GM03348 (cell line): ENCODE measurements at regions not wholly inside any gene's neighbourhood (a gene's known extent, or its start where the extent isn't known, plus 50 kb on each side); places are given as distances from the start of the nearest gene placed in this dataset.
A peak's percentile ranks its signal among the peaks of the same experiment; 100 is the strongest.

ENCODE experiments used
- DNase-seq: peaks from one replicate; pipeline ENCODE4 v3.0.0; 2012; ENCODE audit warnings: low spot score

DNA sequence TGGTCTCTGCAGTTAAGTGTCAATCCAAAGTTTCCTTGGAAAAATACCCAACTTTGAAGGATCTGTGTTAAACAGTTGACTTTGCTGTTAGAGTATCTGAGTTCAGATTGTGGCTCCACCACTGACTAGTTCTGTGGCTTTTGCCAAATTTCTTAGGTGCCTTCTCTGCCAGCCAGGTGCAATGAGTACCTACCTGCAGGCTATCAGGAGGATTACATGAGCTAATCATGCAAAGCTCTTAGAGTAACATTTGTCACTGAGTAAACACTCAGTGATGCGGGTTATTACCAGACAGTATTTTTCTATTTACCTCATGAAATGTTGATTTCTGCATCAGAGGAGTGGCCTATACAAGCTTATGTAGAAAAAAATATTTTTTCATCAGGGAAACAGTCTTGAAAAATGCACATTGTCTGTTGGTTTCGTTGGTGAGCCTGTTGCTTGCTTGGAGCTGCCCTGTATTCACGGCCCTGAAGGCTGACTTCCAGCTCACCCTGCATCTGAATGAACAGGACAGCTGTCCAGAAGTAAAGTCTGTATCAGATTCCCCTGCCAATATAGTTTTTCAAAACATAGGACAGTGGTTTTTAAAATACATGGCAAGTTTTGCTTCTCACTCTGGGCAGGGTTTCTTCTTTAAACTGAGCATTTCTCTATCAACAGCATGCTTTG, 235.1 kb downstream of the CDCA7 start:
- DNase-seq = no peak

DNA sequence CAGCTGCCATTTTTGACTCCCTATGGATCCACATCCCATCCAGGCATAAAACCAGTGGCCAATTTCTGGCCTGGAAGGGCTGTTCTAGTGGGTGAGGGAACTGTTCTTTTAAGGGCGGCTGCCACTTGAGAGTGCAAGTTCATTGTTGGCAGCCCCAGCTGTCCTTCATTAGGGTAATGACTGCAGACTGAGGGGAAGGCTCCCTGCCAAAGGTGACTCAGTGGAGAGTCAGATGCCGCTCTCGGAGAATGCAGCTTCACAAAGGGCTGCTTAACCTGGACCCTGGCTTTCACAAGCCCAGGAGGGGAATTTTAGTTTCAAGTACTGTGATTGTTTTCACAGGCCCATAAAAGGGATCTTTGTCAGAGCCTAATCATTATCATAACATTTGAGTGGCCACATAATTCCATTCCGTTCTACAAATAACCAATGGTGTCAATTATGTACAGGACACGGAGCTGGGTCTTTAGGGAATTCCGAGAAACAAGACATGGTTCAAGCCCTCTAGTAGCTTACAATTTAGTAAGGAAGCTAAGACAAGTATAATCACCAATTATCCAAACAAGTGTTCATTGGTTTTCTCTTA, 235.7 kb downstream of the CDCA7 start:
- DNase-seq = peak; percentile 84

DNA sequence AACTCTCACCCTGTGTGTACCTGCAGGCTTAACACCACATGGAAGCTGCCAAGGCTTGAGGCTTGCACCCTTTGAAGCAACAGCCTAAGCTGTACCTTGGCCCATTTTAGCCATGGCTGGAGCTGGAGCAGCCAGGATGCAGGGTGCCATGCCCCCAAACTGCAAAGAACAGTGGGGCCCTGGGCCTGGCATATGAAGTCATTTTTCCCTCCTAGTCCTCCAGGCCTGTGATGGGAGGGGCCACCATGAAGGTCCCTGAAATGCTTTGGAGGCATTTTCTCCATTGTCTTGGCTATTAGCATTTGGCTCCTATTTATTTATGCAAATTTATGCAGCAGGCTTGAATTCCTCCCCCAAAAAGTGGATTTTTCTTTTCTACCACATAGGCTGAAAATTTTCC, 238.4 kb downstream of the CDCA7 start:
- no peak for DNase-seq

DNA sequence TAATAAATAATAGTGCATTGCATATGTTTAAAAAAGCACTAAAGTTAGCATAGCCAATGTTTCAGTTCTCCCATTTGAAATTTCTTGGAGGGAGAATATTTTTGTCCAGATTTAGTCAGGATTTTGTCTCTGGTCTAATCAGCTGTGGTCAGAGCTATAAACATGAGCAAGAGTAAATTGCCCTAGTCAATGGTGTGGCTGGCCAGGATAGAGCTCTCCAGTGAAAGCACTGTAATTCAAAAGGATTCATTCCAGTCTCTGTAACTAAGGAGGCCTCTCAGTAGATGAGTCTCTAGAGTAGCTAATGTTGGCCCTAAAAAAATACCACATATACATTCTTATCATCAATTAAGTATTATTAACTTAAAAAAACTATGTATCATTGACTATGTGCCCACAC, 241.6 kb downstream of the CDCA7 start:
- DNase-seq = no peak

DNA sequence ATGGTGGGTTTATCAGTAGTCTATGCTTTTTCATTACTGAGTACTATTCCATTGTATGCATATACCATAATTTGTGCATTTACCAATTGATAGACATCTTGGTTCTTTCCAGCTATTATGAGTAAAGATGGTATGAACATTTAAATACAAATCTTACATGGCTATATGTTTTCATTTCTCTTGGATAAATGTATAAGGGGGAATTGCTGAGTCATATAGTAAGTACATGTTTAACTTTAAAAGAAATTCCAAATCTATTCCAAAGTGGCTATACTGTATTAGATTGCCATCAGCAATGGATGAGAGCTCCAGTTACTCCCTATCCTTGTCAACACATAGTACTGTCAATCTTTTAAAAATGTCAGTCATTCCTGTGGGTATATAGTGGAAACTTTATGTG, 243.9 kb downstream of the CDCA7 start:
- DNase-seq = no peak

DNA sequence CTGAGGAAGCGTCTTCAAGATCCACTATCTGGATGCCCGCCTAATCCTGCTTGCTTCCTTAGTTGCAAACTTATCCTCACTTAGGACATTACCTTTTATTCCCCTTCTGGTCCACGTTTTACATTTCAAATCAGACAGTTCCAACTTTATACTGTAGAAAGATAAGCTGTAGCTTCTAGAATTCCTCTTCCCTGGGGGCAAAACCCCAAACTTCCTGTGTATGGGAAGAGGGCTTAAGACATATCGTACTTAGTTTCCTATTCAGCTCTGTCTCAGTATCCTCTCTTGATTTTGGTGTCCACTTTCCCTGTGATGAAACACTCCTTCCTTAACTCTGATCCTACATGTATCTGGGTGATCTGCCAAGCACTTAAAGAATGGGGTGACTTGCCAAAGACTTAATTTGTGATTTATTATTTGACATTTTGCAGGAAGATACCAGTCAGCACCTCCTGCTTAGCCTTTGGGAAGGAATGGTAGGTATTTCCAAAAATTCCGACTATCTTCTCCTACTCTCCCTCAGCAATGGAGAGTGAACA, 245.2 kb downstream of the CDCA7 start:
- DNase-seq = no peak

DNA sequence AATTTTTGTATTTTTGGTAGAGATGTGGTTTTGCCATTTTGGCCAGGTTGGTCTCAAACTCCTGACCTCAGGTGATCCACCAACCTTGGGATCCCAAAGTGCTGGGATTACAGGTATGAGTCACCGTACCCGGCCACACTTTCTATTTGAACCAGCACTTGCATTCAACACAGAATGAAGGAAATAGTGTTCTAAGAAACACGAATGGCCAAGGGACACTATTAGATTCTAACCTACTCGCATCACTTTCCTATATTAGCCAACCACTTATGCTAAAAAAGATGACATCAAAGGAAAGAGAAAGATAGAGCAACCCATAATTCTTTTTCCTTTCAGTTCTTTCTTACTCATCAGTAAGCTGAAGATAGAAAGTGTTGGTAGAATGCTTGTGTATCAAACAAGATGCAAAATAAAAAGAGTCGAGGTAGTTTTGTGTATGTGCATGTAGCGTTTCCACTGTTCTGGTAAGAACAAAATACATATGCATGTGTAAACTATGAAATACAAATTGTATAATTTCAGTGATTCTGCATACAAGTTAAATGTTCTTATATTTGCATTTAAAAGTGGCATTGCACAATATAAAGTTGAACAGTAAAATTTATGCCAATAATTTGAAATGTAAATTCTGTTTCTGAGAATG, 247.6 kb downstream of the CDCA7 start:
- DNase-seq = no peak

DNA sequence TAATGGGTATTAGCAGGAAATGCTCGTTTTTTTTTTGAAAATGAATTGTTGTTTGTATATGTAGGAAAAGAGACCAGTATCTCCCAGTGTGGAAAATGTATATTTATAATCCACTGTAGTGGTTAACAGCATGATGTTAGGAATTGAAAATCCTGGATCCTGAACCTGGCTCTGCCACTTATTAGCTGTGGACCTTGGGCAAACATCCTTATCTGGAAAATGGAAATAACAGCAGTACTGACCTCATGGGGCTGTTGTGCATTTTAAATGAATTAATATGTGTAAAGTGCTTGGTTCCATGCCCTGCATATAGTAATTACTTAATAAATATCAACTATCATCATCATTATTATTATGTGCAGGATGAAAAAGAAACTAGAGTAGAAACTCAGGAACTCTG, 251.3 kb downstream of the CDCA7 start:
- no peak for DNase-seq

DNA sequence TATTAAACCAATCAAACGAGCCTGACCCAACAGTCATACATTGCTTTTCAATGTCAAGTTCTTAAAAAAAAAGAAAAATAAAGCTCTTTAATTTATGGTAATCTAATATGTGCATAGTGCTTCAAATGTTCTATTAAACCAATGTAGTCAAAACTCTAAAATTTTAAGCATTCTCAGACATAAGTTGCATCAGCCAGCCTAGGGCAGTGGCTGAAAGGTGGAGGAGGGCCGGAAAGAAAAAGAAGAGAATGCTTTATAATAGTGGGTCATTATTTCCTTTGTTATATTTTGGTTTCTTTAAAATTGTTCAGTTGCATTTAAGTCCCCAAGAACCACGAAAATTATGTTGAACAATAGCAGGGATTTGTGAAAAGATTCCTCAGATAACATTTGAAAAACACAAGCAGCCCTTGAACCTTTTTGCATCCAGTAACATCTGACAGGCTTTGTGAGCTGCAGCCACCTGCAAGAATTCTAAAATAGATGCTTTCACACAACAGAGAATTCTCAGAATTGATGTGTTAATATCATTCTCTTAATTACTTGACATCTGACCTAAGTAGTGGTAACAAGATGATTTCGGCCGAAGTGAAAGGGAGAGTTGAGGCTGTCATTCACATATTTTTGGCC, 252.1 kb downstream of the CDCA7 start:
- no peak for DNase-seq

DNA sequence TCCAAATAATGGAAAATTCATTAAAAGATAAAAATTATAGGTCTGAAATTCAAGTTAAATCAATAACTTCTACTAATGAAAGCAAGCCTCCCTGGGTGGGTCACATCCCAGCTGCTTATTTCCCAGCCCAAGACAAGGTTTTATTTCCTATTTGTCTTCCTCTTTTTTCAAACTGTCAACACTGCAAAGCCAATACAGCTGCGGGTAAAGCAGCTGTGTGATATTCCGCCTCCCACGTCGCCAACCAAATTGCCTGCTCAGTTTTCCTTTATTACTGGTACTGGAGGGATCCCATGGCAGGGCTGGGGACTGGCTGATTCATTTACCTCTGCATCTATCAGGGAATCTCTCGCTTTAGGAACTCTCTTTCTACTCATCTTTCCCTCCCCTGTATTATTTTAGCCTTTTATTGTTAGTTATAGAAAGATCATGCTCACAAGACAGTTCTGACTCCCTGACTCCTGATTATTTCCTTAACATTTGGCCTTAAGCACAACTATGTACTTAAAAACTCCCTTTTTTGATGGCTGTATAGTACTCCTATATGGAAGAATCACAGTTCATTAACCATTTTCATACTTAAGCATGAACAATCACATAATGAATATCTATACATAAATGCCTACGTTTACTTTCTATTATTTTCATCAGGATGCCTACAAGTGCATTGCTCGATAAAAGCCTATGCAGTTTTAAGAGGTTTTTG, 253.1 kb downstream of the CDCA7 start:
- DNase-seq = no peak

DNA sequence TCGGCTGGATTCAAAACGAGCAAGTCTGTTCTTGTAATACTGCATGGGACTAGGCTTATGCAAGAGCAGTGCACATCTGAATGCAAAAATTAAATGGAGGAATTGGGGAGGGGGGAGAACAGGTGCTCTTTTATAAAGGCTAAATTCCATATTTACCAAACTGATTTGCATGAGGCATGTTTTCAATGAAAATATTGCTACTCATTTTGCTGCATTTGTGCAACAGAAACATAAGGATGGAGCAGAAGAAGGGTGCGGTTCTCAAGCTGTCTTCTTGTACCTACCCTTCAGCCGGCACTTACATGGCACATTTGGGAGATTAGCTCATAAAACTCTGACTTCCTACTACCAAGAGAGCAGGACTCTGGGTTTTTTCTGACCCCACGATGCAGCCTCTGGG, 256.4 kb downstream of the CDCA7 start:
- no peak for DNase-seq

DNA sequence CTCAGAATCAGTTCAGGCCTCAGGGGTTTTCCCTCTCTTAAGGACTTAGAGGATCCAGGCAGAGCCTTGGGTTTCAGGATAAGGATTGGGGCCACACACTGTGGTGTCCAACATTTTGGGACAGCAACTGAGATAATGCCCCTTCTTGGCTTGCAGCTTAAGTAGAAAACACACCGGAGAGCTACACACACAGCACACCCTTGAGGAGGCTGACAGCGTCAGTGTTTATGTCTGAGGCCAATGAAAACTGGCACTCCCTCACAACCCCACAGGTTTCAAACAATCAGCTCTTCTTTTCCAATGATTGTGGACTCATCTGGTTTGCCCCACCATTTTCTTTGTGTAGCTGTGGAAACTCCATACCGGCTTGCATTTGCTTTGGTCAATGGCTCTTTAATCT, 257.7 kb downstream of the CDCA7 start:
- no peak for DNase-seq

DNA sequence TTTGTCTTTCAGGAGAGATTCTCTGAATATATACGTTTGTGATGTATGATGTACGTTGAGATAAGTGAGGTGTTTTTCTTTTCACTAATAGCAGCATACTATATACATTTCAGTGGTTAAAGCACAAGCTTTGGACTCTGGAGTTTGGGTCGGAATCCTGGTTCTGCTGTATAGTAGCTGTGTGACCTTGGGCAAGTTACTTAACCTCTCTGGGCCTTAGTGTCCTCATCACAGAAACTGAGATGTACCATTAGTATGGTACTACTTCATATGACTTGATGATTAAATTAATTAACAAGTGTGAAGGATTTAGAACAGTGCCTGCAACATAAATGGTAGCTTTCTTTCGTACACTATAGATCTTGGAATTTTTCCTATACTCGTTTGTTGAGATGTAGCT, 258.7 kb downstream of the CDCA7 start:
- DNase-seq = no peak

DNA sequence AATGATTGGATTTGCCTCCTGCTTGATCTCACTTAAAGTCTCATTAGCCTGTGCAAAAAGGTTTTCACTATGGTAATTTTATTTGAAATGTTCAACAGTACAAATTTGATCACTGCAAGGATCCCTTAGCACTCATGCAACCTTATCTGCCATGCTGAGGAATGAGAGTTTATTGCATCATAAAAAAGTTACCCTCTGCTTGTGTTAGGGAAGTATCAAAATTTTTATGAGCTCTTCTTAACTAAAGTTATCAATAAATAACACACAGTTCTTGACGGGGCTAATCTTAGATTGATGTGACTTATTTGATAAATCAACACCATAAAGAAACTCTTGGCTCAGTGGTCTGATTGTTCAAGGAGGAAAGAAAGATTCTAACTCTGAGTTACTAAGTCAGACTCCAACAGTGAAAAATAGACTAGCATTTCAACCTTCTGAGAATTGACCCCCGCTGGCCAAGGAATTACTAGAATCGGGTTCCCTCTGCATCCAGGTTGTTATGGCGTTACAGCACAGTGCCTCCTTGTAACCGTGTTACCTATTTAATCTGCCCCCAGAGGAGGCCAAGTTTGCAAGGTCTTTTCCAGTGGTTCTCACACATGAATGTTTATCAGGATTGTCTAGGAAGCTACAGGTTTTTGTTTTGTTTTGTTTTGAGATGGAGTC, 259.7 kb downstream of the CDCA7 start:
- no peak for DNase-seq

DNA sequence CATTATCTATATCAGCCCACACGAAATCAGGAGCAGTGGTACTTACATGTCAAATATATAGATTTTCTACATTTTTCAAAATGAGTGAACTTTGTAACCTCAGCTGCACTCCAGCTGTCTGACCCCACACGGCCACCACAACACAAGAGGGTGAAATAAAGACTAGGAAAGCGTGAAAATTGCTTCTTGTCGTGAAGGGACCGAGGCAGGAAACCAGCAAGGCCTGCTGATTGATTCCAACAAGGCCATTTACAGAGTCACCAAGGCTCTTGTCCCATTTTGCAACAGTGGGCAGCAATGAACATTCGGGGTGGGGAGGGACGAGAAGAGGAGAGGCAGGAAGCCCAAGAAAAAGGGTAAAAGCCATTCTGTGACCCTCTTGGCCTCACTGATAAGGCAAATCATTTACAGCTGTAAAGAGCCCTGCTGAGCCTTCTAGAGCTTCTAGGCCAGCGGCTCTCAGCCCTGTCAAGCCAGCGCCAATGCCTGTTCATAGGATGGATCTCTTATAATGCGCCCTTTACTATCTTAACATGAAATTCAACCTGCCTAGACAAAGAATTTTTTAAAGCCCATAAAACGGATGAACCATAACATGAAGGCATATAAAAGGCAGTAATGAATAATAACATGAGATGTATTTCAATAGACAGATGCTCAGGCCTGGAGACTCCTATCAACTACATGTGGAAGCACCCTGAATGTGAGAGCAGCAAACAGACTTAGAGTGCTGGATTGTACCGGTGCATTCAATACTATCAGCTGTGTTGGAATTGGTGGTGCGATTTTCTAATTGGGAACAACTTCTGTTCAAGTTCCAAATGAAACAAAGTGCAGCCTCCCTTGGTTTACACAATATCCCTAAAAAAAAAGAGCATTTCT, 269.0 kb downstream of the CDCA7 start:
- DNase-seq = no peak

DNA sequence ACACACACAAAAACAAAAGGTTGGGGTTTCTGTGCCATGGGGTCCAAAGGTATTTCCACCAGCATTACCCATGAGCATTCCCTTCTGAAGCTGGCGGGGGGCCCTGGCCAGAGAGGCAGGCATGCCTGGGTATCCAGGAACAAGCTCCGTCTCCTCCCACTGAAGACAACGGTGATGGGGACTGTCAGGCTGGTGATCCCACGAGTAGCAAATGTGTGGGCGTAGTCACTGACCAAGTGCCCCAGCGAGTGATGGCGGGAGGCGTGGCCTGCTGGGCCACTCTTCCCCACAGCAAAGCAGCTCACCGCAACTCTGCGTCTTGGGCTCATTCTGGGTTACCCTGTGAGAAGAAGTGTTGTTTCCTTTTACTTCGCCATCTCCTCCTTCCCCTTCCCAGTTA, 270.6 kb downstream of the CDCA7 start:
- no peak for DNase-seq

DNA sequence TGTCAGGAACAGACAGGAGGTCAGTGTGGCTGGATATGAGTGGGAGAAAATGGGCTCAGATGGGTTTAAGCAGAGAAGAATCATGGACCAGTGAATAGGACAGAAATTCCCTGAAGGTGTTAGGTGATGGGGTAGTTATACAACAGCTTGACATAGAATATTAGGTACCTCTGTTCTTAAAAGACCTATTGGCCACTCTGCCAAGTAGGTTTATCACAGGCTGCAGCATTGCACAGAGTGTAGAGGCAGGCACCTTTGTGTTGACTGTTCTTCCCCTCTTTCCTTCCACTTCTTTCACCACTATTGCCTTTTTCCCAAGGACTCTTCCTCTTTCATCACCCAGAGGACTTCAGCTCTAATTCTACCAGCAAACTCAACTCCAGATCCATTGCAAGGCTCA, 274.4 kb downstream of the CDCA7 start:
- no peak for DNase-seq

DNA sequence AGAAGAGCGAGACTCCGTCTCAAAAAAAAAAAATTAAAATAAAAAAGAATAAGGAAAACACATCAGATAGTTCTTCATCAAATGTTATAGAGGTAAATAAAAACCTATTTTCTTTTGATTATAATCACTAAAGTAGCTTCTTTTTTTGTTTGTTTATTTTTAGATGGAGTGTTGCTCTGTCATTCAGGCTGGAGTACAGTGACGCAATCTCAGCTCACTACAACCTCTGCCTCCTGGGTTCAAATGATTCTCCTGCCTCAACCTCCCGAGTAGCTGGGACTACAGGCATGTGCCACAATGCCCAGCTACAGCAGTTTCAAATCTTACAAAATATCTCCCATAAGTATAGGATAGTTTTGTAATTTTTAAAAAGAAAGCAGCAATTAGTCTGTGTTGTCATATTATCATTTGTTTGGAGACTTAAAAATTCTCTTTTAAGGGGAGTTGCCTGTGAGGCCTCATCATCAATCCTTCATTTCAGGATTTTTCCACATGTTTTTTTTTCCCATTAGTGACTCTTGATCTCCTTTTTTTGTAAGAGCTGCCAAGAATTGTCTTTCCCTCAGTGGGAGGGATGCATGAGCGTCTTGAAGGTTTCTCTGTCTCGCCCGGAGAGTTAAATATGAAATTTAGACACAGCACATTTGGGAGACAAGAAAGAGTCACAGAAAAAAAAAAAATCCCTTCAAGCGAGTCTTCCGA, 275.9 kb downstream of the CDCA7 start:
- no peak for DNase-seq

DNA sequence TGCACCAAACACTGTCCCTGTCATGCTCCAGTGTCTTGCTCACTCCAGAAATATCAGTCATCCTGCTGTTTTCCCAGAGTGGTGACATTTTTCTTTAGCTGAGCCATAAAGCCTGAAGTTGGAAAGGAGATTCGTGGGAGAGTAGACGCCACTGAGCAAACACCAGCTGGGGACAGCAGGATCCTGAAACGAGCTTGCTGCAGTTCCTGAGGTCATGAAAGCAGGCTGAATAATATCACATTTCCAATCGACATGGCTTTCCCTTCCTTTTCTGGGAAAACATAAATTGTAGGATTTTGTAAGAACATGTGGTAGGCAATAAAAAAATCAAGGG, 276.4 kb downstream of the CDCA7 start:
- peak; percentile 13 for DNase-seq

DNA sequence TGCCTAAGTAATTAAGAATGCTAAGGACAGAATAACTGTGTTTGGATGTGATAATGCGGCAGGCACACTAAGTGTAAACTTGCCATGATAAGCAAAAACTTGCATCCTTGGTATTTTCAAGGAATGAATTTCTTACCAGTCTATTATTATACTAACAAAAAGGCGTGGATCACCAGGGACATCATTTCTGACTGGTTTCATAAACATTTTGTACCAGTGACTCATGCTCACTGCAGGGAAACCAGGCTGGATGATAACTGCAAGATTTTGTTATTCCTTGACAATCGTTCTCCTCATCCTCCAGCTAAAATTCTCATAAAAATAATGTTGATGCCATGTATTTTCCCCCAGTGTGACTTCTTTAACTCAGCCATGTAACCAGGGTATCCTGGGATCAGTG, 289.5 kb downstream of the CDCA7 start:
- DNase-seq = peak; percentile 35
